SK-N-SH (cell line): ENCODE measurements at regions not wholly inside any gene's neighbourhood (a gene's known extent, or its start where the extent isn't known, plus 50 kb on each side); places are given as distances from the start of the nearest gene placed in this dataset.

Source experiments
- CTCF ChIA-PET: fragments of 300-600, 350-600 bp; formaldehyde crosslinking; extraction: SDS; loops from one replicate; lab custom pipeline; 2021; lab: Yijun Ruan, JAX
- POLR2A ChIA-PET: fragments of 350-600 bp; sonication (Branson Sonifier 250); formaldehyde crosslinking; extraction: SDS; loops from one replicate; lab custom pipeline; 2020; ENCODE audit warnings: antibody characterized with exemption, inconsistent platforms; lab: Yijun Ruan, JAX
- DNase-seq: peaks from one replicate; pipeline ENCODE4 v3.0.0; 2012
- H2AFZ ChIP-seq: fragments of 200-600 bp; sonication (generic); 2 replicates; pipeline ENCODE4 v1.8.1; 2016; ENCODE audit warnings: antibody characterized with exemption, mild to moderate bottlenecking, low read depth
- H3F3A ChIP-seq: fragments of 200-600 bp; sonication (generic); replicated peaks from 2 replicates; pipeline ENCODE3; 2016; ENCODE audit warnings: antibody characterized with exemption, mild to moderate bottlenecking; ENCODE audit not compliant: insufficient read depth
- H3K27ac ChIP-seq, 2 experiments: fragments of 200-500 bp in 1 of 2; fragments of 200-600 bp in 1 of 2; sonication (Bioruptor generic) in 1 of 2; sonication (generic), shearing (Covaris generic) in 1 of 2; 2 replicates each; pipeline versions ENCODE4 v1.5.1 to v1.6.1; 2014 to 2016; ENCODE audit warnings: low read depth in 2 of 2, inconsistent platforms in 1 of 2, low read length in 1 of 2, mild to moderate bottlenecking in 1 of 2, mixed read lengths in 1 of 2
- H3K27me3 ChIP-seq: fragments of 200-600 bp; sonication (generic), shearing (Covaris generic); 2 replicates; pipeline ENCODE4 v1.6.1; 2016; ENCODE audit warnings: mixed run types; ENCODE audit not compliant: insufficient read depth
- H3K36me3 ChIP-seq, 2 experiments: fragments of 200-500 bp in 1 of 2; fragments of 200-600 bp in 1 of 2; sonication (Bioruptor generic) in 1 of 2; sonication (generic) in 1 of 2; replicated peaks in 1 of 2; 2 replicates each; pipeline versions ENCODE3 to v1.5.1; 2014 to 2016; ENCODE audit warnings: low read length in 1 of 2, mild to moderate bottlenecking in 1 of 2; ENCODE audit not compliant: insufficient read depth in 2 of 2, control insufficient read depth in 1 of 2
- H3K4me1 ChIP-seq, 2 experiments: fragments of 200-500 bp in 1 of 2; fragments of 200-600 bp in 1 of 2; sonication (Bioruptor generic) in 1 of 2; sonication (generic), shearing (Covaris generic) in 1 of 2; 2 replicates each; pipeline versions ENCODE4 v1.5.1 to v1.6.1; 2014 to 2016; ENCODE audit warnings: low read depth in 1 of 2, low read length in 1 of 2, mixed run types in 1 of 2; ENCODE audit not compliant: insufficient read depth in 2 of 2, control insufficient read depth in 1 of 2
- H3K4me2 ChIP-seq: fragments of 200-600 bp; sonication (generic), shearing (Covaris generic); 2 replicates; pipeline ENCODE4 v1.6.1; 2017; ENCODE audit warnings: mixed run types
- H3K4me3 ChIP-seq, 2 experiments: fragments of 200-500 bp in 1 of 2; fragments of 200-600 bp in 1 of 2; sonication (Bioruptor generic) in 1 of 2; sonication (generic), shearing (Covaris generic) in 1 of 2; 2 replicates each; pipeline versions ENCODE4 v1.5.1 to v1.8.1; 2014 to 2016; ENCODE audit warnings: low read depth in 2 of 2, inconsistent platforms in 1 of 2, low read length in 1 of 2, mild to moderate bottlenecking in 1 of 2, mixed read lengths in 1 of 2, moderate library complexity in 1 of 2
- H3K79me2 ChIP-seq: fragments of 200-600 bp; sonication (generic); 2 replicates; pipeline ENCODE4 v1.8.1; 2017; ENCODE audit warnings: mild to moderate bottlenecking; ENCODE audit not compliant: insufficient read depth
- H3K9ac ChIP-seq: fragments of 200-600 bp; sonication (generic); 2 replicates; pipeline ENCODE4 v1.6.1; 2017; ENCODE audit warnings: mixed run types
- H3K9me2 ChIP-seq: fragments of 200-600 bp; sonication (generic); 2 replicates; pipeline ENCODE4 v1.6.1; 2017; ENCODE audit warnings: mixed run types
- H3K9me3 ChIP-seq: fragments of 200-600 bp; sonication (generic); 2 replicates; pipeline ENCODE4 v1.6.1; 2017; ENCODE audit warnings: mixed run types, mild to moderate bottlenecking, moderate library complexity
- H4K20me1 ChIP-seq: fragments of 200-600 bp; sonication (generic); 2 replicates; pipeline ENCODE4 v1.6.1; 2017; ENCODE audit warnings: mild to moderate bottlenecking, mixed run types; ENCODE audit not compliant: insufficient read depth
- CHD2 ChIP-seq: fragments of 150-350 bp; IDR thresholded peaks from 2 replicates; pipeline ENCODE4 v1.6.1; 2018; ENCODE audit warnings: low read length; ENCODE audit not compliant: partially characterized antibody
- ELF1 ChIP-seq: IDR thresholded peaks from 2 replicates; pipeline ENCODE4 v1.4.0; 2012
- EP300 ChIP-seq, 2 experiments: IDR thresholded peaks; 2 replicates each; pipeline versions ENCODE4 v1.4.0 to v1.6.1; 2012; ENCODE audit warnings: borderline replicate concordance in 1 of 2, low read depth in 1 of 2, low read length in 1 of 2
- FOSL2 ChIP-seq: IDR thresholded peaks from 2 replicates; pipeline ENCODE4 v1.4.0; 2012; ENCODE audit warnings: low read depth, mild to moderate bottlenecking, moderate library complexity, borderline replicate concordance
- FOXJ3 ChIP-seq: sonication (generic); formaldehyde crosslinking; IDR thresholded peaks from 2 replicates; pipeline ENCODE4 v1.5.1; 2020; ENCODE audit warnings: mild to moderate bottlenecking, missing genetic modification reagents
- GABPA ChIP-seq: IDR thresholded peaks from 2 replicates; pipeline ENCODE4 v1.4.0; 2012; ENCODE audit warnings: low read depth, mild to moderate bottlenecking
- MEF2A ChIP-seq: IDR thresholded peaks from 2 replicates; pipeline ENCODE4 v1.4.0; 2012; ENCODE audit warnings: low read depth, borderline replicate concordance
- NFIC ChIP-seq: IDR thresholded peaks from 2 replicates; pipeline ENCODE4 v1.4.0; 2012; ENCODE audit warnings: borderline replicate concordance
- RAD21 ChIP-seq: IDR thresholded peaks from 2 replicates; pipeline ENCODE4 v1.6.1; 2012; ENCODE audit warnings: mild to moderate bottlenecking, low read length
- RFX5 ChIP-seq: IDR thresholded peaks from 2 replicates; pipeline ENCODE4 v1.6.1; 2012; ENCODE audit warnings: mild to moderate bottlenecking, improper control_type of control experiment, low read length
- RXRA ChIP-seq: IDR thresholded peaks from 2 replicates; pipeline ENCODE4 v1.4.0; 2012; ENCODE audit warnings: low read depth, mild to moderate bottlenecking, borderline replicate concordance
- SMC3 ChIP-seq: IDR thresholded peaks from 2 replicates; pipeline ENCODE4 v1.6.1; 2012; ENCODE audit warnings: low read depth, low read length, improper control_type of control experiment
- TAF1 ChIP-seq: IDR thresholded peaks from 2 replicates; pipeline ENCODE4 v1.6.1; 2012; ENCODE audit warnings: low read depth, mild to moderate bottlenecking, low read length, moderate library complexity, borderline replicate concordance
- TCF12 ChIP-seq: IDR thresholded peaks from 2 replicates; pipeline ENCODE4 v1.4.0; 2012
- USF2 ChIP-seq: fragments of 150-350 bp; IDR thresholded peaks from 2 replicates; pipeline ENCODE4 v1.6.1; 2017; ENCODE audit warnings: antibody characterized with exemption, low read length, low read depth, borderline replicate concordance
- YY1 ChIP-seq: IDR thresholded peaks from 2 replicates; pipeline ENCODE4 v1.4.0; 2012; ENCODE audit warnings: low read depth, mild to moderate bottlenecking
- ZBTB33 ChIP-seq: IDR thresholded peaks from 2 replicates; pipeline ENCODE4 v1.4.0; 2012; ENCODE audit warnings: low read depth, borderline replicate concordance
- whole genome bisulfite sequencing: methylation state at CpG from one replicate; pipeline ENCODE4 v1.1.6; 2017; ENCODE audit warnings: low lambda C conversion rate; 5-methylcytosine and 5-hydroxymethylcytosine counted together
- TF ChIP-seq, protein P1 (sequence below): IDR thresholded peaks from 2 replicates; pipeline ENCODE4; 2012
- TF ChIP-seq, protein P2 (sequence below): IDR thresholded peaks from 2 replicates; pipeline ENCODE4 v1.6.1; 2012; ENCODE audit warnings: mild to moderate bottlenecking, low read depth, low read length, moderate library complexity
- TF ChIP-seq, protein P3 (sequence below): fragments of 200-600 bp; sonication (generic); IDR thresholded peaks from 2 replicates; pipeline ENCODE4 v1.6.1; 2017; ENCODE audit warnings: antibody characterized with exemption, mild to moderate bottlenecking, moderate library complexity

DNA sequence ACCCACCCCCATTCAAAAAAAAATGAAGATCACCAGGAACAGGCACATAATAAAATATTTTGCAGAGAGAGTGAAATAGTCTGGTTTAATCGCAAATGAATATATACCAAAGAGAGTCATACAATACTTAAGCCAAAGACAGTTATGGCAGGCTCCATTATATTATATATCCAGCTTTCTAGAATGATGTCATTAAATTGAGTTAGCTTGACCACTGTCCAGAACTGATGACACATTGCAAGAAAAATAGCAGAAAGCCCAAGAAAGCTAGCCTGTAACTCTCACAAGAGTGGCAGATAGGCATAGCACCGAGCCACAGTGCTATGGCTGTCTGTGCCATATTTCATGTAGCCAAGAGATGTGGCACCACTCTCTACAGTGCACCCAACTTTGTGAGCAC lies 231.9 kb upstream of the SEMA6D start:
- no peaks in the 10 kb centered on the region for H3F3A ChIP-seq
- H3K27me3 ChIP-seq, result no peaks in the 10 kb centered on the region
- CTCF ChIA-PET, result no interaction called here
- WGBS, result 47% methylated on average over 2 of the region's 2 CpGs
- H3K27ac ChIP-seq, result no peak overlapping the region
- no peaks in the 10 kb centered on the region for H3K36me3 ChIP-seq
- POLR2A ChIA-PET, result no interaction called here
- H3K4me2 ChIP-seq, result no peak overlapping the region
- no peaks in the 10 kb centered on the region for H3K79me2 ChIP-seq
- H3K4me3 ChIP-seq, result no peak overlapping the region
- H3K9me3 ChIP-seq, result no peaks in the 10 kb centered on the region
- no peak overlapping the region for H3K9ac ChIP-seq
- H2AFZ ChIP-seq, result no peak overlapping the region
- peaks cover 0 to 5% of the 10 kb centered on the region in 2 experiments; a peak in 1 of 4 replicates for H3K4me1 ChIP-seq
- 0 out of 2 replicates have a peak, but pooled peaks cover 5% of the 10 kb centered on the region for H3K9me2 ChIP-seq
- H4K20me1 ChIP-seq, result no peaks in the 10 kb centered on the region
- TF ChIP-seq, protein P1, sequence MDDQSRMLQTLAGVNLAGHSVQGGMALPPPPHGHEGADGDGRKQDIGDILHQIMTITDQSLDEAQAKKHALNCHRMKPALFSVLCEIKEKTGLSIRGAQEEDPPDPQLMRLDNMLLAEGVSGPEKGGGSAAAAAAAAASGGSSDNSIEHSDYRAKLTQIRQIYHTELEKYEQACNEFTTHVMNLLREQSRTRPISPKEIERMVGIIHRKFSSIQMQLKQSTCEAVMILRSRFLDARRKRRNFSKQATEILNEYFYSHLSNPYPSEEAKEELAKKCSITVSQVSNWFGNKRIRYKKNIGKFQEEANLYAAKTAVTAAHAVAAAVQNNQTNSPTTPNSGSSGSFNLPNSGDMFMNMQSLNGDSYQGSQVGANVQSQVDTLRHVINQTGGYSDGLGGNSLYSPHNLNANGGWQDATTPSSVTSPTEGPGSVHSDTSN, result no peak
- TF ChIP-seq MEF2A (no peak), GABPA (no peak), RXRA (no peak), TCF12 (no peak), YY1 (no peak), TAF1 (no peak), EP300 (IDR thresholded peaks at IDR 0.05; ENCODE audit: borderline replicate concordance in 1 of 2, low read depth in 1 of 2, low read length in 1 of 2) (no peak), NFIC (no peak)
- TF ChIP-seq, protein P2, sequence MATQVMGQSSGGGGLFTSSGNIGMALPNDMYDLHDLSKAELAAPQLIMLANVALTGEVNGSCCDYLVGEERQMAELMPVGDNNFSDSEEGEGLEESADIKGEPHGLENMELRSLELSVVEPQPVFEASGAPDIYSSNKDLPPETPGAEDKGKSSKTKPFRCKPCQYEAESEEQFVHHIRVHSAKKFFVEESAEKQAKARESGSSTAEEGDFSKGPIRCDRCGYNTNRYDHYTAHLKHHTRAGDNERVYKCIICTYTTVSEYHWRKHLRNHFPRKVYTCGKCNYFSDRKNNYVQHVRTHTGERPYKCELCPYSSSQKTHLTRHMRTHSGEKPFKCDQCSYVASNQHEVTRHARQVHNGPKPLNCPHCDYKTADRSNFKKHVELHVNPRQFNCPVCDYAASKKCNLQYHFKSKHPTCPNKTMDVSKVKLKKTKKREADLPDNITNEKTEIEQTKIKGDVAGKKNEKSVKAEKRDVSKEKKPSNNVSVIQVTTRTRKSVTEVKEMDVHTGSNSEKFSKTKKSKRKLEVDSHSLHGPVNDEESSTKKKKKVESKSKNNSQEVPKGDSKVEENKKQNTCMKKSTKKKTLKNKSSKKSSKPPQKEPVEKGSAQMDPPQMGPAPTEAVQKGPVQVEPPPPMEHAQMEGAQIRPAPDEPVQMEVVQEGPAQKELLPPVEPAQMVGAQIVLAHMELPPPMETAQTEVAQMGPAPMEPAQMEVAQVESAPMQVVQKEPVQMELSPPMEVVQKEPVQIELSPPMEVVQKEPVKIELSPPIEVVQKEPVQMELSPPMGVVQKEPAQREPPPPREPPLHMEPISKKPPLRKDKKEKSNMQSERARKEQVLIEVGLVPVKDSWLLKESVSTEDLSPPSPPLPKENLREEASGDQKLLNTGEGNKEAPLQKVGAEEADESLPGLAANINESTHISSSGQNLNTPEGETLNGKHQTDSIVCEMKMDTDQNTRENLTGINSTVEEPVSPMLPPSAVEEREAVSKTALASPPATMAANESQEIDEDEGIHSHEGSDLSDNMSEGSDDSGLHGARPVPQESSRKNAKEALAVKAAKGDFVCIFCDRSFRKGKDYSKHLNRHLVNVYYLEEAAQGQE, result no peak
- no peak for DNase-seq

GRCh38 chr15:47486040-47486439 lies 231.3 kb upstream of the SEMA6D start:
- Histone ChIP-seq H3K4me2 (no peak overlapping the region), H3K9ac (no peak overlapping the region), H3K9me2 (0 out of 2 replicates have a peak, but pooled peaks cover 5% of the 10 kb centered on the region), H3K9me3 (no peaks in the 10 kb centered on the region), H3K27ac (no peak overlapping the region), H3K27me3 (no peaks in the 10 kb centered on the region), H2AFZ (no peak overlapping the region), H3K36me3 (no peaks in the 10 kb centered on the region), H3F3A (no peaks in the 10 kb centered on the region), H3K4me3 (no peak overlapping the region), H3K4me1 (peaks cover 0 to 5% of the 10 kb centered on the region in 2 experiments; a peak in 1 of 4 replicates), H4K20me1 (no peaks in the 10 kb centered on the region), H3K79me2 (no peaks in the 10 kb centered on the region)
- POLR2A ChIA-PET, result no interaction called here
- CTCF ChIA-PET, result no interaction called here
- WGBS, result 58% methylated on average over 3 of the region's 3 CpGs
- no peak for DNase-seq
- TF ChIP-seq MEF2A (no peak), ZBTB33 (no peak), SMC3 (no peak), FOXJ3 (CRISPR knock-in tag) (no peak), CHD2 (no peak), YY1 (no peak), ELF1 (no peak), GABPA (no peak), USF2 (no peak), RAD21 (no peak), FOSL2 (no peak), RFX5 (no peak)
- TF ChIP-seq, protein P3, sequence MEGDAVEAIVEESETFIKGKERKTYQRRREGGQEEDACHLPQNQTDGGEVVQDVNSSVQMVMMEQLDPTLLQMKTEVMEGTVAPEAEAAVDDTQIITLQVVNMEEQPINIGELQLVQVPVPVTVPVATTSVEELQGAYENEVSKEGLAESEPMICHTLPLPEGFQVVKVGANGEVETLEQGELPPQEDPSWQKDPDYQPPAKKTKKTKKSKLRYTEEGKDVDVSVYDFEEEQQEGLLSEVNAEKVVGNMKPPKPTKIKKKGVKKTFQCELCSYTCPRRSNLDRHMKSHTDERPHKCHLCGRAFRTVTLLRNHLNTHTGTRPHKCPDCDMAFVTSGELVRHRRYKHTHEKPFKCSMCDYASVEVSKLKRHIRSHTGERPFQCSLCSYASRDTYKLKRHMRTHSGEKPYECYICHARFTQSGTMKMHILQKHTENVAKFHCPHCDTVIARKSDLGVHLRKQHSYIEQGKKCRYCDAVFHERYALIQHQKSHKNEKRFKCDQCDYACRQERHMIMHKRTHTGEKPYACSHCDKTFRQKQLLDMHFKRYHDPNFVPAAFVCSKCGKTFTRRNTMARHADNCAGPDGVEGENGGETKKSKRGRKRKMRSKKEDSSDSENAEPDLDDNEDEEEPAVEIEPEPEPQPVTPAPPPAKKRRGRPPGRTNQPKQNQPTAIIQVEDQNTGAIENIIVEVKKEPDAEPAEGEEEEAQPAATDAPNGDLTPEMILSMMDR, result no peak
